Astrocyte (in vitro differentiated cells and primary cell): ENCODE measurements at regions not wholly inside any gene's neighbourhood (a gene's known extent, or its start where the extent isn't known, plus 50 kb on each side); places are given as distances from the start of the nearest gene placed in this dataset.

Experiments
- EZH2 ChIP-seq: IDR thresholded peaks from 2 replicates; pipeline ENCODE4 v1.6.1; 2012; ENCODE audit warnings: mild to moderate bottlenecking, low read length, inconsistent platforms; ENCODE audit not compliant: insufficient read depth
- TF ChIP-seq, protein P1 (sequence below): IDR thresholded peaks from 2 replicates; pipeline ENCODE4 v1.5.1; 2011; ENCODE audit warnings: low read depth, mild to moderate bottlenecking, inconsistent platforms, low read length, moderate library complexity; ENCODE audit not compliant: insufficient read depth

- TF ChIP-seq, protein P1, sequence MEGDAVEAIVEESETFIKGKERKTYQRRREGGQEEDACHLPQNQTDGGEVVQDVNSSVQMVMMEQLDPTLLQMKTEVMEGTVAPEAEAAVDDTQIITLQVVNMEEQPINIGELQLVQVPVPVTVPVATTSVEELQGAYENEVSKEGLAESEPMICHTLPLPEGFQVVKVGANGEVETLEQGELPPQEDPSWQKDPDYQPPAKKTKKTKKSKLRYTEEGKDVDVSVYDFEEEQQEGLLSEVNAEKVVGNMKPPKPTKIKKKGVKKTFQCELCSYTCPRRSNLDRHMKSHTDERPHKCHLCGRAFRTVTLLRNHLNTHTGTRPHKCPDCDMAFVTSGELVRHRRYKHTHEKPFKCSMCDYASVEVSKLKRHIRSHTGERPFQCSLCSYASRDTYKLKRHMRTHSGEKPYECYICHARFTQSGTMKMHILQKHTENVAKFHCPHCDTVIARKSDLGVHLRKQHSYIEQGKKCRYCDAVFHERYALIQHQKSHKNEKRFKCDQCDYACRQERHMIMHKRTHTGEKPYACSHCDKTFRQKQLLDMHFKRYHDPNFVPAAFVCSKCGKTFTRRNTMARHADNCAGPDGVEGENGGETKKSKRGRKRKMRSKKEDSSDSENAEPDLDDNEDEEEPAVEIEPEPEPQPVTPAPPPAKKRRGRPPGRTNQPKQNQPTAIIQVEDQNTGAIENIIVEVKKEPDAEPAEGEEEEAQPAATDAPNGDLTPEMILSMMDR = no peak
- TF ChIP-seq EZH2 = no peak
These were observed 158.0 kb downstream of the UTRN start for GRCh38 chr6:144443157-144443556.
